ENCODE measurements at regions not wholly inside any gene's neighbourhood (a gene's known extent, or its start where the extent isn't known, plus 50 kb on each side); places are given as distances from the start of the nearest gene placed in this dataset.

GRCh38 chr15:29936353-29937049 lies 114.2 kb upstream of the TJP1 start:
- H3K79me2 ChIP-seq (ENCODE audit: control insufficient read depth in 1 of 2, insufficient read depth in 2 of 2, low read length in 2 of 2): no peaks in the 10 kb centered on the region
- no peak overlapping the region for H3K4me3 ChIP-seq (ENCODE audit: extremely low read depth in 1 of 4, insufficient read depth in 2 of 4, low read depth in 3 of 4, low read length in 4 of 4)
- FAIRE-seq: no peak
- CTCF ChIA-PET (ENCODE audit: partially characterized antibody): interaction anchor here (0.7 to 3.4 kb wide), 3 partner anchors 11 to 28 kb away, joined by 3 to 25 read pairs (median 3); no protein-coding TSS in a partner anchor
- no peak overlapping the region for H3K4me2 ChIP-seq (ENCODE audit: insufficient read depth in 1 of 2, low read depth in 2 of 2, low read length in 2 of 2)
- DNase-seq (ENCODE audit: low read depth in 1 of 2, low spot score in 2 of 2): no peak
- no peak overlapping the region for H2BK20ac ChIP-seq (ENCODE audit: low read length)
- no peaks in the 10 kb centered on the region for H3K79me1 ChIP-seq (ENCODE audit: low read depth, low read length)
- H2BK120ac ChIP-seq (replicated peaks; ENCODE audit: low read depth, low read length): no peak overlapping the region
- H4K20me1 ChIP-seq (replicated peaks in 1 of 2; ENCODE audit: control insufficient read depth in 1 of 2, insufficient read depth in 2 of 2, low read length in 2 of 2): no peaks in the 10 kb centered on the region
- H4K91ac ChIP-seq (replicated peaks; ENCODE audit: insufficient read length, low read length): no peak overlapping the region
- no peak overlapping the region for H3K27ac ChIP-seq (ENCODE audit: low read depth, low read length)
- H4K8ac ChIP-seq (ENCODE audit: extremely low read depth, insufficient read depth, low read length): no peak overlapping the region
- 0 out of 2 replicates have a peak overlapping the region, but pooled peaks have one; percentile 11 for H2BK15ac ChIP-seq (ENCODE audit: low read length)
- H2AFZ ChIP-seq (ENCODE audit: low read length): no peak overlapping the region
- 93% methylated on average over 10 of the region's 10 CpGs; no CpG with 5 or more reads in 1 of the 2 experiments for WGBS, 2 experiments (ENCODE audit: extremely low coverage in 1 of 2, insufficient coverage in 1 of 2, insufficient read length in 1 of 2, insufficient replicate concordance in 2 of 2, low coverage in 1 of 2, low lambda C conversion rate in 2 of 2, missing lambda C conversion rate in 1 of 2)
- no peak overlapping the region for H2BK12ac ChIP-seq (ENCODE audit: low read depth, low read length)
- H2BK5ac ChIP-seq (ENCODE audit: low read depth, low read length): no peak overlapping the region
- POLR2A ChIA-PET (ENCODE audit: partially characterized antibody): interaction anchor here (1.6 kb wide), 1 partner anchor 115 kb away, joined by 4 read pairs; no protein-coding TSS in a partner anchor
- H3K23me2 ChIP-seq (ENCODE audit: low read depth, low read length): no peaks in the 10 kb centered on the region
- no peaks in the 10 kb centered on the region for H3K36me3 ChIP-seq (ENCODE audit: control insufficient read depth in 2 of 4, insufficient read depth in 4 of 4, low read length in 3 of 4)
- H3K9me3 ChIP-seq (ENCODE audit: insufficient read depth in 2 of 2, low read depth in 1 of 2, low read length in 1 of 2): no peaks in the 10 kb centered on the region
- no peak overlapping the region for H3K9ac ChIP-seq (replicated peaks in 1 of 4; ENCODE audit: extremely low read depth in 1 of 4, low read depth in 3 of 4, low read length in 3 of 4)
- H3K14ac ChIP-seq (ENCODE audit: insufficient read length): no peak overlapping the region
- H4K5ac ChIP-seq (ENCODE audit: insufficient read length, low read depth, low read length): no peak overlapping the region
- H2AK5ac ChIP-seq (ENCODE audit: low read depth, low read length): no peak overlapping the region
- H3K27me3 ChIP-seq (replicated peaks in 1 of 4; ENCODE audit: control insufficient read depth in 3 of 4, extremely low read depth in 1 of 4, insufficient read depth in 3 of 4, low read length in 3 of 4): no peaks in the 10 kb centered on the region
- H3K18ac ChIP-seq (ENCODE audit: extremely low read depth, low read length): no peak overlapping the region
- H3K56ac ChIP-seq (replicated peaks; ENCODE audit: insufficient read length, low read depth, low read length): no peak overlapping the region
- H3K4ac ChIP-seq (replicated peaks; ENCODE audit: insufficient read length, low read depth, low read length): no peak overlapping the region
- no peak overlapping the region for H3K23ac ChIP-seq (ENCODE audit: insufficient read length)
- H3K4me1 ChIP-seq (replicated peaks in 1 of 4; ENCODE audit: control insufficient read depth in 3 of 4, insufficient read depth in 4 of 4, low read length in 3 of 4): no peaks in the 10 kb centered on the region
- TF ChIP-seq KDM4A (IDR thresholded peaks at IDR 0.05; ENCODE audit: low read depth, low read length, severe bottlenecking): no peak
- TF ChIP-seq SIN3A (conservative IDR thresholded peaks at IDR 0.05 in 1 of 2, IDR thresholded peaks at IDR 0.05 in 1 of 2; ENCODE audit: low read depth in 1 of 2, low read length in 2 of 2): no peak
- no peak for TF ChIP-seq YY1 (IDR thresholded peaks at IDR 0.05; ENCODE audit: low read depth, low read length)
- no peak for TF ChIP-seq CBX5 (IDR thresholded peaks at IDR 0.05; ENCODE audit: low read depth, low read length)
- TF ChIP-seq POU5F1 (IDR thresholded peaks at IDR 0.05; ENCODE audit: low read depth, low read length): no peak
- no peak for TF ChIP-seq KDM1A (IDR thresholded peaks at IDR 0.05; ENCODE audit: borderline replicate concordance, low read length)
- no peak for TF ChIP-seq CHD2 (IDR thresholded peaks at IDR 0.05; ENCODE audit: low read length)
- no peak for TF ChIP-seq EGR1 (IDR thresholded peaks at IDR 0.05; ENCODE audit: borderline replicate concordance, low read depth, low read length)
- TF ChIP-seq CREB1 (IDR thresholded peaks at IDR 0.05): no peak
- TF ChIP-seq BACH1 (IDR thresholded peaks at IDR 0.05; ENCODE audit: low read length): no peak
- TF ChIP-seq GTF2F1 (IDR thresholded peaks at IDR 0.05; ENCODE audit: borderline replicate concordance, low read depth, low read length): no peak
- no peak for TF ChIP-seq SAP30 (IDR thresholded peaks at IDR 0.05; ENCODE audit: insufficient read depth, insufficient replicate concordance, low read length)
- no peak for TF ChIP-seq CHD1 (IDR thresholded peaks at IDR 0.05; ENCODE audit: low read depth, low read length)
- no peak for TF ChIP-seq RXRA (IDR thresholded peaks at IDR 0.05; ENCODE audit: insufficient read depth, low read depth, low read length)
